Activated CD8-positive, alpha-beta memory T cell treated with anti-CD3 and anti-CD28 coated beads, Interleukin-2, amount 50 U/mL, for 24 hours (primary cell): ENCODE measurements at regions not wholly inside any gene's neighbourhood (a gene's known extent, or its start where the extent isn't known, plus 50 kb on each side); places are given as distances from the start of the nearest gene placed in this dataset.
"Not testable (repeated sequence)": the region's sequence is repeated elsewhere in the genome, so short reads cannot be mapped to it uniquely, and the experiment has no call there.

ENCODE experiments used
- DNase-seq: peaks from one replicate; pipeline ENCODE4 v3.0.0-alpha.2; 2020; ENCODE audit errors: extremely low read depth

DNA sequence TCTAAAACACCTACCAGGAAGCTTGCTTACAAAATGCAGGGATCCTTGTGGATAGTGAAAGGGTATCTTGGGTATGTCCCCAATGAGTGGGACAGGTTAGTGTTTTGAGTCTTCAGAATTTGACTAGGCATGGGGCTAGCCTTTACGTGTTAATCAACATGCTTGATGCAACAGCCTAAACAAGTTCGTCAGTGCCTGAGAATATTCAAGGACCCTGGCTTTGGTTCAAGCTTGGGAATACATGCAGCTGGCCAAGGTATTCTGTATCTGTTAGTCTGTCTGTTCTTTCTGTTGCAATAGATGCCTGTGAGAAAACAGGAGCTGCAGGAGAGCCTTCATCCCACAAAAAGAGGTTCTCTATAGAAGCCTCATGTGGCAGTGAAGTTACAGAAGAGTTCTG lies 149.5 kb downstream of the CCNG2 start:
- DNase-seq = no peak

DNA sequence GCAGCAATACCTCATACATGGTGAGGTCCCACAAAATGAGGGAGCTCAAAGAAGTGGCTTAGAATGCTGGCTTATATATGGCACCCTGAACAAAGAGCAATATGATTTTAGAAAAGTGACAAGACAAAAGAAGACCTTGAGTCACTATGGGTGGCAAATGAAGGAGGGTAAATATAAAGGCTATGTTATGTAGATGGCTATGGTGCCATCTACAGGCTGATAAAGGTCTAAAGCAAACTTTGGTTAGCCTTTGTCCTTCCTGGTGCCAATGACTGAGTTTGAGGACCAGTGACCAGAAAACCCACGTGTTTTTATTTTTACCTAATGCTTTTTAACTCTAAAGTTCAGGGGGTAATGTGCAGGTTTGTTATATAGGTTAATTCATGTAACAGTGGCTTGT lies 151.8 kb downstream of the CCNG2 start:
- no peak for DNase-seq

- DNase-seq = no peak
Measured at GRCh38 chr4:77309496-77309895, 152.5 kb downstream of the CCNG2 start.

DNA sequence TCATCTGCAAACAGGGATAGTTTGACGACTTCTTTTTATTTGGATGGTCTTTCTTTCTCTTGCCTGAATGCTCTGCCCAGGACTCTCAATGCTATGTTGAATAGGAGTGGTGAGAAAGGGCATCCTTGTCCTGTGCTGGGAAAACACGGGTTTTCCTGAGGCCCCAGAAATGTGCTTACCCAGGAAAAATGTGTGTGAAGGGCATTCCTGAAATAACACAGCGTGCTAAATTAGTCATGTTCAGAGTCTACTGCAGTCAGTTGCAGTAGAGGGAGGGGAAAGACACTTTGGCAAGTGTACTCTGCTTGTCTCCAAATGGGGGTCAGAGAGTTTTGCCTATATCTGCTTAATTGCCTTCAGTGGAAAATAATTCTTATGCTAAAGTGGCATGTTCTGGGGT lies 153.9 kb downstream of the CCNG2 start:
- DNase-seq = no peak

GRCh38 chr4:77314697-77315096 lies 157.7 kb downstream of the CCNG2 start:
- DNase-seq = no peak

- DNase-seq = no peak
Measured at GRCh38 chr4:77327151-77327550, 170.1 kb downstream of the CCNG2 start.

DNA sequence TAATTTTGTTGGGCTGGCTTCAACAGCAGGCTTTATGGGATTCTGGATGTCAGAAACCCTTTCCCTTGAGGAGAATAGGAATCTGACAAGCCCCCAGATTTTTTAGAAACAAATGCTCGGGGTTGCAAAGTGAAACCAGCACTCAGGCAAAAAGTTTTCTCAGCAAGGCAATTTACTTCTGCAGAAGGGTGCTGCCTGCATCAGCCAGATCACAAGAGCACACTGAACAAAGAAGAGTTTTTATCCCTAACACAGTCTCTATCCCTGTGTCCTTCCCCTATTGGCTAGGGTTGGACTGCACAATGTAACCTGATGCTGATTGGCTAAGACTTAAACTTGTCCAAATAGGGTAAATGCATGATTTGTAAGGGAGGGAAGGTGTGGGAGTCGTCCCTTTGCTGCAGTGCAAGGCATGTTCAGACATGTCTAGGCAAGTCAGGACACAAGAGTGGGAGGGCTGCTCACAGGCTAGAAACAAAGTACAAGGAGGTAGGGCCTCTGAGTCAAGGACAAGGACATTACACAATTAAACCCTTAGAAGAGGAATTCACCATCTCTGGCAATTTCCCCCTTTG lies 175.8 kb downstream of the CCNG2 start:
- no peak for DNase-seq

GRCh38 chr4:77336411-77337142 lies 179.6 kb downstream of the CCNG2 start:
- DNase-seq = no peak

GRCh38 chr4:77342170-77342810 lies 185.3 kb downstream of the CCNG2 start:
- no peak for DNase-seq

DNA sequence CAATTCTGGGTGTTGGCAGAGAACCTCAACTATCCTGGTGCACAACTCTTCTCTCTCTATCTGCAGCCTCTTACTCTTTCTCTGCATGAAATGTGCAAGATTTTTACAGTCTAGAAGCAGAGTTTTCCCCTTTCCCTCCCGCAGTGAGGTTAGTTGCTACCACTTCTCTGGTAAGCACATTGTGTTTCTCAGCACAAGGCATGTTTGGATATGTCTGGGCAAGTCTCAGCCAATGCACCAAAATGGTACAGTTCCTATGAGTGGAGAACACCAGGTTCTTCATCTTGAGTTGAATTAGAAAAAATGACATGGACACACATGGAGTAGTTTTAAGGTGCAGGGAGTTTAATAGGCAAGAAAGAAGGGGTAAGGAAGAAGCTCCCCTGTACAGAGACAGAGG lies 187.0 kb downstream of the CCNG2 start:
- DNase-seq = no peak

- DNase-seq = no peak
Measured at GRCh38 chr4:77344784-77345183, 187.8 kb downstream of the CCNG2 start.

GRCh38 chr4:77347351-77347966 lies 190.5 kb downstream of the CCNG2 start:
- no peak for DNase-seq

DNA sequence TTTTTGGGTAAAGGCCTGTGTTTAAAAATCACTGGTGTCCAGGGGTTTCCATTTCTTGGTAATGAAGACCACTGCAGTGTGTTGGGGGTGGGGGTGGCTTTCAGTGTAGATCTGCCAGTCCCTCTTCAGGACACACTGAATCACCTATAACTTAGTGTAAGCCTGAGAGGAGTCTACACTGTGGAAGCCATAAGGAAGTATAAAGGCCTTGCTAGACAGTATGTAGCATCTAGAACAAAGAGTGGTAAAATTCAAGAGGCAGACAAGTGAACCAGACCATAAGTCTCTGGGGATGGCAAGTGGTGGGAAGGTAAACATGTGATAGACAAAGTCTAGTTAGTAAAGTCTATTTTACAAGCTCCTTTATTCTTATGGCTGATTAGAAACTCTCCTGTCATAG lies 191.8 kb downstream of the CCNG2 start:
- DNase-seq = no peak

DNA sequence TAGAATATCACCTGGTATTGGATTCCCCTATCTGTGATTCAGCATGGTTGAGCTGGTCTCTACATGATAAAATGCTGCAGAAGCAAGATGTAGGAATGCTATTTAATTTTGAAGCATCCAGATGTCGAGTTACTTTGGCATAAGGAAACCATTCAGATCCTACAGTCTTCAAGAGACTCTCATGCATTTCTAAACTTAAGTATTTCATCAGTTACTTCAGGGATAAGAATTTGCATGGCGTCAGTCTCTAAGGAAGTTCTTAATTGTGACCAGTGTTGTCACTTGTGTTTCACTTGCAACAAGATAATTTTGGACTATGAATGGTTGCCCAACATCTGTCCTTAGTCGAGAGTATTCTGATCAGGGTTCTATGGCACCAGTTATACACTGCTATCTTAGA lies 192.4 kb downstream of the CCNG2 start:
- DNase-seq = no peak

DNA sequence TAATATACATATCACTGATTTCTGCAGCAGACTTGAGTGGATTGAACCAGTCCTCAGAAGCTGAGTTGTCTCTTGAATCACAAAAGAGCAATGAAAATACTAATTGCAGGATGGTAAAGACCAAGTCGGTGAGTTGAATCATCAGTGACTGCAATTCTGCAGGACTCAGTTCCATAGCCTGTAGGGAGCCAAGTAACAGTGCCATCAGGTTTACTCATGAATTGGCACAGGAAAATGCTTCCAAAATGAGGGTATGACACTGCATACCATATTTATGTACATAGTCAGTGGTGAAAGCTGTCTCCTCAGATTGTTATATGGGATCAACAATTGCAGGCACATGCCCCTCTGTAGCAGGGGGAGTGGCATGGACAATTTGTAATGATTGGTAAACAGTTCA lies 192.8 kb downstream of the CCNG2 start:
- no peak for DNase-seq

- DNase-seq = no peak
Measured at GRCh38 chr4:77352192-77352591, 195.2 kb downstream of the CCNG2 start.

- not testable (repeated sequence) for DNase-seq
Measured at GRCh38 chr4:77353724-77354315, 196.8 kb downstream of the CCNG2 start.

DNA sequence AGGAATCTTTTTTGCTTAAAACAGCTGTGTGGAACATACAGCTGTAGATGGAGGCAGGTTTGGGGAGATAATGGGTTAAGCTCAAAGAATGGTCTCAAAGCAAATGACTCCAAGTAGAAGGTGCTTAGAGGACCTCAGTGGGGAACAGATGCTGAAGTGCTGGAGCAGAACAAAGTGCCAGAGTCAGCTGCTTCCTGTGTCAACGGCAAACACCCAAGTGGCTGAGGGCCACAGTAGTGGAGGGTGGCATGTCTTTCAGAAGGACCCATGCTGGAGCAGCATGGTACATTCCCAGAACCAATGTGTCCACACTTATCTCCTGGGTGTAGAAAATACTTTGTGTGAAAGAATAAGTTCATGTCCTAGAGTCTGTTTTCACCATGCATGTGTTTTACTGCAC lies 197.5 kb downstream of the CCNG2 start:
- DNase-seq = no peak

- no peak for DNase-seq
Measured at GRCh38 chr4:77355731-77356130, 198.7 kb downstream of the CCNG2 start.

DNA sequence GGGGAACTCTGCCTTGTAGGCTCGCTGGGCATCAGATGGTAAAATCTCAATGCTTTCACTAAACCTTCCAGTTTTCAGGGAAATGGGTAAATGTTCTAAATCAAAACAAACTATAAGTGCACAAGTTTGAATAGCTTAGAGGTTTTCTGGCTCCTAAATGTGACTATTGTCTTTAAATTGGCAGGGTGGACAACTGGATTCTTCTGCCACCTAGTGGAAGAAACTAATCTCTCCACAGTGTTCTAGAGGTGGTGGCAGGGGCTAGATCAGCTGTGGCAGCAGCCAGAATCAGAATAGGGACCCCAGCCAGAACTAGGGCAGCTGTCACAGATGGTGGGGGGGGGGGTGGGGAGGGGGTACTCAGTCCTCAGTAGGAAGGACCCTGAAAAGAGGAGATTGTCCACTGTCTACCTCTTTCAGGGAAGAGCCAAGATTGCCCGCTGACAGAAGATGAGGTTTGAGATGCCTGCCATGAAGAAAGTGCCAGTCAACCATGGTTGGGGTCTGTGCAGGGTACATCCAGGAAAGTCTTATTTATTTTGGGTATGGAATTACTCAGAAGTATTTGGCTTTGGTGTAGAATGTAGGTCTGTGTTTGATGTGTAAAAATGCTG lies 201.4 kb downstream of the CCNG2 start:
- no peak for DNase-seq

GRCh38 chr4:77360451-77360850 lies 203.4 kb downstream of the CCNG2 start:
- DNase-seq = no peak

- not testable (repeated sequence) for DNase-seq
Measured at GRCh38 chr4:77366876-77367275, 209.9 kb downstream of the CCNG2 start.
